MM.1S (cell line): ENCODE measurements at regions not wholly inside any gene's neighbourhood (a gene's known extent, or its start where the extent isn't known, plus 50 kb on each side); places are given as distances from the start of the nearest gene placed in this dataset.

ENCODE experiments used
- DNase-seq: peaks from one replicate; pipeline ENCODE4 v3.0.0-alpha.2; 2015
- H2AFZ ChIP-seq: fragments of 300-600 bp; sonication (generic); 2 replicates; pipeline ENCODE4 v1.6.0; 2016; ENCODE audit warnings: antibody characterized with exemption, low read length
- H3F3A ChIP-seq: fragments of 300-600 bp; sonication (generic); 2 replicates; pipeline ENCODE4 v1.6.1; 2016; ENCODE audit warnings: mild to moderate bottlenecking, antibody characterized with exemption, low read length, moderate library complexity, mixed read lengths; ENCODE audit not compliant: insufficient read depth
- H3K27ac ChIP-seq: fragments of 300-600 bp; sonication (generic); 2 replicates; pipeline ENCODE4 v1.5.1; 2016; ENCODE audit warnings: mild to moderate bottlenecking, low read length
- H3K27me3 ChIP-seq: fragments of 300-600 bp; sonication (generic); replicated peaks from 2 replicates; pipeline ENCODE4 v1.6.0; 2016; ENCODE audit warnings: low read length; ENCODE audit not compliant: insufficient read depth
- H3K36me3 ChIP-seq: fragments of 300-600 bp; sonication (generic); replicated peaks from 2 replicates; pipeline ENCODE4 v1.6.1; 2016; ENCODE audit warnings: mild to moderate bottlenecking, low read length, mixed read lengths; ENCODE audit not compliant: insufficient read depth
- H3K4me1 ChIP-seq: fragments of 300-600 bp; sonication (generic); 2 replicates; pipeline ENCODE4 v1.6.1; 2016; ENCODE audit warnings: low read length, mixed read lengths
- H3K4me2 ChIP-seq: fragments of 300-600 bp; sonication (generic); 2 replicates; pipeline ENCODE4 v1.6.0; 2016; ENCODE audit warnings: low read depth, low read length
- H3K4me3 ChIP-seq: fragments of 300-600 bp; sonication (generic); 2 replicates; pipeline ENCODE4 v1.5.1; 2016; ENCODE audit warnings: low read length, mixed read lengths
- H3K79me2 ChIP-seq: fragments of 300-600 bp; sonication (generic); 2 replicates; pipeline ENCODE4 v1.6.1; 2016; ENCODE audit warnings: mixed run types, low read length, mixed read lengths
- H3K9ac ChIP-seq: fragments of 300-600 bp; sonication (generic); 2 replicates; pipeline ENCODE4 v1.6.1; 2016; ENCODE audit warnings: low read length, mixed read lengths
- H3K9me2 ChIP-seq: fragments of 300-600 bp; sonication (generic); replicated peaks from 2 replicates; pipeline ENCODE4 v1.6.1; 2016; ENCODE audit warnings: mild to moderate bottlenecking, low read length, mixed read lengths; ENCODE audit not compliant: insufficient read depth
- H3K9me3 ChIP-seq: fragments of 300-600 bp; sonication (generic); replicated peaks from 2 replicates; pipeline ENCODE4 v1.6.1; 2016; ENCODE audit warnings: mild to moderate bottlenecking, low read length, mixed read lengths; ENCODE audit not compliant: insufficient read depth
- H4K20me1 ChIP-seq: fragments of 300-600 bp; sonication (generic); 2 replicates; pipeline ENCODE4 v1.6.1; 2016; ENCODE audit warnings: mild to moderate bottlenecking, low read length, moderate library complexity, mixed read lengths; ENCODE audit not compliant: insufficient read depth
- EZH2 ChIP-seq: fragments of 300-600 bp; sonication (generic); optimal IDR thresholded peaks from 2 replicates; pipeline ENCODE3; 2017; ENCODE audit warnings: low read depth, mild to moderate bottlenecking, antibody characterized with exemption, low read length, mixed read lengths
- EZH2phosphoT487 ChIP-seq: fragments of 300-600 bp; sonication (generic); IDR thresholded peaks from 2 replicates; pipeline ENCODE4 v1.6.1; 2018; ENCODE audit warnings: antibody characterized with exemption, low read length
- TF ChIP-seq, protein P1 (sequence below): fragments of 300-600 bp; sonication (generic); IDR thresholded peaks from 2 replicates; pipeline ENCODE4 v1.5.1; 2016; ENCODE audit warnings: antibody characterized with exemption, low read length, mixed read lengths

GRCh38 chr4:128513664-128514484 is 226.3 kb upstream of the PGRMC2 start:
- TF ChIP-seq EZH2 (no peak), EZH2phosphoT487 (no peak)
- TF ChIP-seq, protein P1, sequence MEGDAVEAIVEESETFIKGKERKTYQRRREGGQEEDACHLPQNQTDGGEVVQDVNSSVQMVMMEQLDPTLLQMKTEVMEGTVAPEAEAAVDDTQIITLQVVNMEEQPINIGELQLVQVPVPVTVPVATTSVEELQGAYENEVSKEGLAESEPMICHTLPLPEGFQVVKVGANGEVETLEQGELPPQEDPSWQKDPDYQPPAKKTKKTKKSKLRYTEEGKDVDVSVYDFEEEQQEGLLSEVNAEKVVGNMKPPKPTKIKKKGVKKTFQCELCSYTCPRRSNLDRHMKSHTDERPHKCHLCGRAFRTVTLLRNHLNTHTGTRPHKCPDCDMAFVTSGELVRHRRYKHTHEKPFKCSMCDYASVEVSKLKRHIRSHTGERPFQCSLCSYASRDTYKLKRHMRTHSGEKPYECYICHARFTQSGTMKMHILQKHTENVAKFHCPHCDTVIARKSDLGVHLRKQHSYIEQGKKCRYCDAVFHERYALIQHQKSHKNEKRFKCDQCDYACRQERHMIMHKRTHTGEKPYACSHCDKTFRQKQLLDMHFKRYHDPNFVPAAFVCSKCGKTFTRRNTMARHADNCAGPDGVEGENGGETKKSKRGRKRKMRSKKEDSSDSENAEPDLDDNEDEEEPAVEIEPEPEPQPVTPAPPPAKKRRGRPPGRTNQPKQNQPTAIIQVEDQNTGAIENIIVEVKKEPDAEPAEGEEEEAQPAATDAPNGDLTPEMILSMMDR, result no peak
- DNase-seq, result peak; percentile 26
- Histone ChIP-seq H3K9ac (no peak overlapping the region), H3K36me3 (no peaks in the 10 kb centered on the region), H3K27ac (no peak overlapping the region), H3K4me2 (peak overlapping the region; percentile 57), H3K4me1 (peaks cover 31% of the 10 kb centered on the region), H4K20me1 (no peaks in the 10 kb centered on the region), H3K79me2 (no peaks in the 10 kb centered on the region), H3K9me3 (no peaks in the 10 kb centered on the region), H3K9me2 (no peaks in the 10 kb centered on the region), H3K4me3 (peak overlapping the region; percentile 14; the same call in 1 of the 2 replicates), H3F3A (no peaks in the 10 kb centered on the region; the same call in 1 of the 2 replicates), H3K27me3 (no peaks in the 10 kb centered on the region), H2AFZ (peak overlapping the region; percentile 49)

GRCh38 chr4:128512767-128513322 is 225.2 kb upstream of the PGRMC2 start:
- H3K9ac ChIP-seq, result no peak overlapping the region
- no peak overlapping the region for H3K4me2 ChIP-seq
- H3K4me1 ChIP-seq, result peaks cover 26% of the 10 kb centered on the region
- no peaks in the 10 kb centered on the region for H3K27me3 ChIP-seq
- no peaks in the 10 kb centered on the region for H3K9me3 ChIP-seq
- no peak for DNase-seq
- H3K9me2 ChIP-seq, result no peaks in the 10 kb centered on the region
- H3K36me3 ChIP-seq, result no peaks in the 10 kb centered on the region
- no peak overlapping the region for H2AFZ ChIP-seq
- H3K79me2 ChIP-seq, result no peaks in the 10 kb centered on the region
- TF ChIP-seq, protein P1, result no peak
- TF ChIP-seq EZH2 (no peak), EZH2phosphoT487 (no peak)
- H3K27ac ChIP-seq, result no peak overlapping the region
- no peaks in the 10 kb centered on the region for H4K20me1 ChIP-seq
- no peak overlapping the region for H3K4me3 ChIP-seq
- no peaks in the 10 kb centered on the region; the same call in 1 of the 2 replicates for H3F3A ChIP-seq

- Histone ChIP-seq H3K9ac (no peak overlapping the region), H3K27me3 (no peaks in the 10 kb centered on the region), H3K9me2 (no peaks in the 10 kb centered on the region), H3K79me2 (no peaks in the 10 kb centered on the region), H4K20me1 (no peaks in the 10 kb centered on the region), H3K36me3 (no peaks in the 10 kb centered on the region), H2AFZ (no peak overlapping the region), H3F3A (no peaks in the 10 kb centered on the region; the same call in 1 of the 2 replicates), H3K27ac (no peak overlapping the region), H3K4me2 (no peak overlapping the region), H3K4me1 (peaks cover 19% of the 10 kb centered on the region), H3K4me3 (no peak overlapping the region), H3K9me3 (no peaks in the 10 kb centered on the region)
- TF ChIP-seq EZH2 (no peak), EZH2phosphoT487 (no peak)
- TF ChIP-seq, protein P1, result no peak
- no peak for DNase-seq
These were observed 224.5 kb upstream of the PGRMC2 start for GRCh38 chr4:128512161-128512560.
